Caco-2 (cell line): ENCODE measurements at regions not wholly inside any gene's neighbourhood (a gene's known extent, or its start where the extent isn't known, plus 50 kb on each side); places are given as distances from the start of the nearest gene placed in this dataset.

Experiments used
- BruUV-seq: library from RNA; stranded (reverse); fragments of 400-500 nt; replicated peaks from 2 replicates; lab custom pipeline; 2021; lab: Mats Ljungman, UMichigan
- CTCF ChIA-PET: fragments of 300-600 bp; sonication (Branson Sonifier 250); formaldehyde crosslinking; loops from one replicate; lab custom pipeline; 2022; ENCODE audit warnings: antibody characterized with exemption; lab: Charles Lee
- POLR2A ChIA-PET: fragments of 300-600 bp; sonication (Branson Sonifier 250); formaldehyde crosslinking; loops from one replicate; lab custom pipeline; 2022; ENCODE audit warnings: antibody characterized with exemption; lab: Charles Lee
- DNase-seq, 2 experiments: peaks; one replicate each; pipeline versions ENCODE4 v3.0.0 to v3.0.0-alpha.2; 2020 to 2022
- H3K27me3 ChIP-seq: replicated peaks from 2 replicates; pipeline ENCODE4 v1.6.0; 2011; ENCODE audit warnings: low read length; ENCODE audit not compliant: control insufficient read depth, insufficient read depth
- H3K36me3 ChIP-seq: 2 replicates; pipeline ENCODE4 v1.5.1; 2011; ENCODE audit warnings: low read length; ENCODE audit not compliant: control insufficient read depth, insufficient read depth
- H3K4me1 ChIP-seq: fragments of 250-450 bp; sonication (Bioruptor Pico); 2 replicates; pipeline ENCODE4 v1.5.1; 2020; ENCODE audit warnings: mild to moderate bottlenecking
- H3K4me3 ChIP-seq: 2 replicates; pipeline ENCODE4 v1.5.1; 2011; ENCODE audit warnings: low read depth, mild to moderate bottlenecking, control low read depth, low read length
- H3K9me3 ChIP-seq: fragments of 250-450 bp; sonication (Bioruptor Pico); 2 replicates; pipeline ENCODE4 v1.5.1; 2020; ENCODE audit warnings: mild to moderate bottlenecking, moderate library complexity
- H3K27ac Mint-ChIP-seq: one replicate; pipeline ENCODE4 v1.8.0; 2022; ENCODE audit warnings: mixed read lengths; ENCODE audit not compliant: unreplicated experiment
- H3K27me3 Mint-ChIP-seq: one replicate; pipeline ENCODE4 v1.8.0; 2022; ENCODE audit warnings: mixed read lengths; ENCODE audit not compliant: insufficient read depth, unreplicated experiment
- H3K36me3 Mint-ChIP-seq: one replicate; pipeline ENCODE4 v1.8.0; 2022; ENCODE audit warnings: mild to moderate bottlenecking, mixed read lengths; ENCODE audit not compliant: insufficient read depth, unreplicated experiment
- H3K4me1 Mint-ChIP-seq: one replicate; pipeline ENCODE4 v1.8.0; 2022; ENCODE audit warnings: low read depth, mixed read lengths; ENCODE audit not compliant: unreplicated experiment
- H3K4me3 Mint-ChIP-seq: one replicate; pipeline ENCODE4 v1.8.0; 2022; ENCODE audit warnings: mild to moderate bottlenecking, moderate library complexity, mixed read lengths; ENCODE audit not compliant: unreplicated experiment
- H3K9me3 Mint-ChIP-seq: one replicate; pipeline ENCODE4 v1.8.0; 2022; ENCODE audit warnings: mixed read lengths; ENCODE audit not compliant: unreplicated experiment
- intact Hi-C: fragments of 100-400 bp; cut with micrococcal nuclease; formaldehyde crosslinking; loops from one replicate; pipeline ENCODE4 v1.10.0; 2022; ENCODE audit not compliant: unreplicated experiment
- TF ChIP-seq, protein P1 (sequence below), 2 experiments: fragments of 200-600 bp in 1 of 2; IDR thresholded peaks; 1 replicate in 1 of 2; 2 replicates in 1 of 2; pipeline versions ENCODE4 v1.5.1 to v1.8.0; 2011 to 2022; ENCODE audit warnings: antibody characterized with exemption in 1 of 2, control low read depth in 1 of 2, inconsistent platforms in 1 of 2, low read depth in 1 of 2, low read length in 1 of 2, mild to moderate bottlenecking in 1 of 2, moderate library complexity in 1 of 2; ENCODE audit not compliant: insufficient read depth in 1 of 2, severe bottlenecking in 1 of 2, unreplicated experiment in 1 of 2

DNA sequence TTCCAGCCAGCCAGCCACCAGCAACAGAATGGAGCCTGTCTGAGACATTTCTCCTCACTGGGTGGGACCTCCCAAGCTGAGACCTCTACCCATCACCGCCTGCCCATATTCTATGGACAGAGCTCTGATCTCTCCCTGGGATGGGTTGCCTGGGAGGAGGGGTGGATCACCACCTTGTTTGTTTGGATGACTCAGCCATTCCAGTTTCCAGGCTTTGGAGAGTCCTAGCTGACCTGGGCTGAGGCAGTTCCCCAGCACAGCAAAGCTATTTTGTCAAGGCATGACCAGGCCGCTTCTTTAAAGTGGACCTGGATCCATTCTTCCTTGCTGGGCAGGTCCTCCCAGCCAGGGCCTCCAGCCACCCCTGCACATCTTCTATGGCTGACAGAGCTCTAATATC lies 982.3 kb downstream of the DNAJB9 start:
- TF ChIP-seq, protein P1, sequence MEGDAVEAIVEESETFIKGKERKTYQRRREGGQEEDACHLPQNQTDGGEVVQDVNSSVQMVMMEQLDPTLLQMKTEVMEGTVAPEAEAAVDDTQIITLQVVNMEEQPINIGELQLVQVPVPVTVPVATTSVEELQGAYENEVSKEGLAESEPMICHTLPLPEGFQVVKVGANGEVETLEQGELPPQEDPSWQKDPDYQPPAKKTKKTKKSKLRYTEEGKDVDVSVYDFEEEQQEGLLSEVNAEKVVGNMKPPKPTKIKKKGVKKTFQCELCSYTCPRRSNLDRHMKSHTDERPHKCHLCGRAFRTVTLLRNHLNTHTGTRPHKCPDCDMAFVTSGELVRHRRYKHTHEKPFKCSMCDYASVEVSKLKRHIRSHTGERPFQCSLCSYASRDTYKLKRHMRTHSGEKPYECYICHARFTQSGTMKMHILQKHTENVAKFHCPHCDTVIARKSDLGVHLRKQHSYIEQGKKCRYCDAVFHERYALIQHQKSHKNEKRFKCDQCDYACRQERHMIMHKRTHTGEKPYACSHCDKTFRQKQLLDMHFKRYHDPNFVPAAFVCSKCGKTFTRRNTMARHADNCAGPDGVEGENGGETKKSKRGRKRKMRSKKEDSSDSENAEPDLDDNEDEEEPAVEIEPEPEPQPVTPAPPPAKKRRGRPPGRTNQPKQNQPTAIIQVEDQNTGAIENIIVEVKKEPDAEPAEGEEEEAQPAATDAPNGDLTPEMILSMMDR (IDR thresholded peaks at IDR 0.05; ENCODE audit: insufficient read depth in 1 of 2, low read depth in 1 of 2, low read length in 1 of 2, severe bottlenecking in 1 of 2, unreplicated experiment in 1 of 2) = no peak

DNA sequence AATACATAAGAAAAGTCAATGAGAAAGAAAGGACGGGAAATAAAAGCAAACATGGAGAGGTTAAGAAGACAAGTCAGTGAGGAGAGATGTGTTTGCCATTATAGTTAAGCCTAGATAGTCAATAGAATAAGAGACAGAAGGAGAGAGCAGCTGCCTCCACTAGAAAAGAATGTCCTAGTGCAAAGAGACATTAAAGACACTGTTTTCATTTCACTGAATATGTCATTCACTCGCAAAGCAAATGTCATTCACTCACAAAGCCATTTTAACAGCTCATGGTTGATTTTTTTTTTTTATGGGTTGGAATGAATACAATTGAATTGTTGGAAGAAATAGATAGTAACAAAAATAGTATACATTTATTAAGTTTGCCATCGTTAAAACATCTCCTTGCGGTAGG lies 1007.6 kb downstream of the DNAJB9 start:
- Histone ChIP-seq H3K9me3 (no peaks in the 10 kb centered on the region), H3K36me3 (no peaks in the 10 kb centered on the region), H3K4me3 (no peak overlapping the region), H3K27me3 (no peaks in the 10 kb centered on the region), H3K4me1 (no peaks in the 10 kb centered on the region)
- ChIA-PET POLR2A (no interaction called here), CTCF (no interaction called here)
- no peaks in the 10 kb centered on the region for H3K9me3 Mint-ChIP-seq
- H3K4me1 Mint-ChIP-seq = no peaks in the 10 kb centered on the region
- intact Hi-C loops = no loop called here
- H3K4me3 Mint-ChIP-seq = no peak overlapping the region
- TF ChIP-seq, protein P1 (IDR thresholded peaks at IDR 0.05; ENCODE audit: insufficient read depth in 1 of 2, low read depth in 1 of 2, low read length in 1 of 2, severe bottlenecking in 1 of 2, unreplicated experiment in 1 of 2) = no peak
- DNase-seq = no peak
- H3K27ac Mint-ChIP-seq = no peak overlapping the region
- no TSS peak for BruUV-seq
- no peaks in the 10 kb centered on the region for H3K36me3 Mint-ChIP-seq
- peaks cover 3% of the 10 kb centered on the region for H3K27me3 Mint-ChIP-seq

More for the DNA sequence above, 982.3 kb downstream of the DNAJB9 start:
- Mint-ChIP-seq H3K27ac (no peak overlapping the region), H3K9me3 (no peaks in the 10 kb centered on the region), H3K4me3 (no peak overlapping the region), H3K36me3 (no peaks in the 10 kb centered on the region), H3K4me1 (no peaks in the 10 kb centered on the region), H3K27me3 (no peaks in the 10 kb centered on the region)
- Histone ChIP-seq H3K36me3 (no peaks in the 10 kb centered on the region), H3K4me1 (no peaks in the 10 kb centered on the region), H3K4me3 (no peak overlapping the region), H3K9me3 (no peaks in the 10 kb centered on the region), H3K27me3 (no peaks in the 10 kb centered on the region)
- CTCF ChIA-PET = no interaction called here
- POLR2A ChIA-PET = no interaction called here
- DNase-seq = no peak
- intact Hi-C loops = no loop called here
- BruUV-seq = no TSS peak

DNA sequence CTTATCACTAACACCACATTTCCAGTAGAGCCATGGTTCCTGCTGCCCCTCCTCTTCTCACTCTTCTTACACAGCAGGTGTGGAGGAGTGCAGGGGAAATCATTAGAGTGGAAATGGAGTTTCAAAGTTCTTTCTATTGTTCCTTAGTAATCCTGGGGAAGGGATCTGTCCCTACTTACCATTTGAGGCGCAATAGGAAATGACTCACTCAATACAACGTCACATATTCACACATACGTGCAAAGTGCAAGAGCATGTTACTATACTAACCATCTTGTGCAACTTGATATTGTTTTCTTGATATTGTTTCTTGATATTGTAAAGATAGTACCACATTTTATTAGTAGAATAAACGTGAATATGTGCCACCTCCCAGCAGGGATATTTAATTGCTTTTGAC lies 1010.2 kb downstream of the DNAJB9 start:
- Mint-ChIP-seq H3K36me3 (no peaks in the 10 kb centered on the region), H3K4me3 (no peak overlapping the region), H3K4me1 (no peaks in the 10 kb centered on the region), H3K27me3 (peaks cover 3% of the 10 kb centered on the region), H3K9me3 (peaks cover 6% of the 10 kb centered on the region), H3K27ac (no peak overlapping the region)
- H3K27me3 ChIP-seq = no peaks in the 10 kb centered on the region
- no TSS peak for BruUV-seq
- intact Hi-C loops = no loop called here
- no peaks in the 10 kb centered on the region for H3K9me3 ChIP-seq
- H3K4me1 ChIP-seq = no peaks in the 10 kb centered on the region
- CTCF ChIA-PET = no interaction called here
- no peak overlapping the region for H3K4me3 ChIP-seq
- H3K36me3 ChIP-seq = no peaks in the 10 kb centered on the region
- TF ChIP-seq, protein P1 (IDR thresholded peaks at IDR 0.05; ENCODE audit: insufficient read depth in 1 of 2, low read depth in 1 of 2, low read length in 1 of 2, severe bottlenecking in 1 of 2, unreplicated experiment in 1 of 2) = no peak
- no peak for DNase-seq
- POLR2A ChIA-PET = no interaction called here
